Posterior vena cava (tissue), 2 donors: ENCODE measurements at regions not wholly inside any gene's neighbourhood (a gene's known extent, or its start where the extent isn't known, plus 50 kb on each side); places are given as distances from the start of the nearest gene placed in this dataset.
"Not testable (repeated sequence)": the region's sequence is repeated elsewhere in the genome, so short reads cannot be mapped to it uniquely, and the experiment has no call there.

ENCODE experiments used
- DNase-seq: peaks from one replicate; pipeline ENCODE4 v3.0.0-alpha.2; 2020; ENCODE audit warnings: low spot score
- intact Hi-C, 2 donors: fragments of 100-400 bp; cut with DNase I; formaldehyde crosslinking; loops; one replicate each; pipeline versions ENCODE4 v1.14.1 to v1.14.2; 2022 to 2023
- donor health status: DM: yes; HTN: yes; CAD: no.
- donor health status: DM: yes; HTN: yes; CAD: no.

DNA sequence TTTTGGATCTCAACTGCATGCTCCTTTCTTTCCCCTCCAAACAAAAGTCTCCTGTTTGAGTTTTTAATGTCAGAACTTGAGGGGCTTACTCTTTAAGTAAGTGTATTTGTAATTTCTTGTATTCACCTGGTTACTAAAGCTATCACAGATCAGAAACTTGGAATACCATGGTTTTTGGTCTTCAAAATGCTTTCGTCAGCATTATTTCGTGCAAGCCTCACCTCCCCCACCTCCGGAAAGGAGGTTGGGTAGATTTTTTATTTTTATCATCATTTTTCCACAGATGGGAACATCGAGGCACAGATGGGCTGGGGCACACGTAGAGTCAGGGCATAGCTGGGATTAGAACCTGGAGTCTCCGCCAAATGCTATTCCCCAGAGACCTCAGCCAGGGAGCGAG lies 100.7 kb downstream of the IER5 start:
- intact Hi-C loops: no loop called here
- no peak for DNase-seq

DNA sequence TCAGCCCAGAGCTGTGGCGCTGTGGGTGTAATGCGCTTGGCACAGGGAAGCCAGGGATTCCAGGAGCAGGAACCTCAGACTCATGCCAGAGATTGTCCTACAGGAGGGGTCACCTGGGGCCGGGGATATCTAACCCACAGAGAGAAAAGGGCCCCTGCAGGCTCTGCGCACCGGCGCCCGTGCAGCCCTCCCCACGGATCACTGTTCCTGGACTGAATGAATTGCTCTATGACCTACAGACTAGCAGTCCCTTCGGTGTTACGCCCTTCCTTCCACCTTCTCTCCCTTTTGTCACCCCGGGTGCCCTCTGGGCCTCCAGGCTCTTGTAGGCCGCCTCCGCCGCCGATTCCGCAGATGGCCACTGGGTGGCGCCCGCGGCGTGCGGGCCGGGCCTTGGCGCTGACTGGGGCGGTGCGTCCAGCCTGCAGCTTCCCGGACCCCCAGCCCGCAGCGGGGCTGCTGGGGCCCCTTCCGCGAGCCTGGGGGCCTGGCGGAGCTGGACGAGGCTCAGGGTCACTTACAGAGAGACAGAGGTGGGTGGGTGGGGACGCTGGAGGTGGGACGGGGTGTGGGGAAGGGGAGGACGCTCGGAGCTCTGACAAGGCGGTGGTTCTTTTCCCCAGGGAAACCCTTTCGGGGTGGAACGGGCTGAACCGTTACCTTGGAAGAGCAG lies 101.3 kb downstream of the IER5 start:
- intact Hi-C loops: loop anchor here (5.0 to 10.0 kb wide), 2 partner anchors 232 to 235 kb away; no protein-coding TSS in a partner anchor
- peak; percentile 90 for DNase-seq

DNA sequence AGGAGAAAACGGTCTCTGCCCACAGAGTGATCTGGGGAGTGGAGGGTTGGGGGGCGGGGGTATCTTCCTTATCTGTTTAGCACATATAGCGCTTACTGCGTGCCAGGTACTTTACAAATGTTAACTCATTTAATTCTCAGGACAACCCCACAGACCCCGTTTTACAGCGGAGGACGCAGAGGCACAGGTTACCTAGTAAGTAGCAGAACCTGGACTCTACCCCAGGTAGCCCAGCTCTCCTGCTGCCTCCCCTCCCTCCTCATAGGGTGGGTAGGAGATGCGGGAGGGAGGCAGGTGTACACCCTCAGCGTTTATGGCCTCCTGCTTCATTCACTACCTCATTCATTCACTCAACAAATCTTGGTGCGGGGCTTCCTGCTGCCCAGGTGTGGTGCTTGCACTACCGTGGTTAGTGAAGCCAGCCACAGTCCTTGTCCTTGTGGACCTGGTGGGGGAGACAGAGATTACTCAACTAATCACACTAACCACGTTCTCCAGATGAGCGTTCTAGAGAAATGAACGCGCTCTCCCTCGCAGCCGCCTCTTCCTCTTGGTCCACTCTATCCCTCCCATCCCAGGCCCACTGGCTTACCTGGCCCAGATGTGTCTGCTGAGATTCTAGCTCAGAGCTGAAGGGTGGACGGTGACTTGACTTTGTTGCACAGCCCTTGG lies 102.0 kb downstream of the IER5 start:
- intact Hi-C loops: loop anchor here (5.0 to 10.0 kb wide), 2 partner anchors 232 to 234 kb away; no protein-coding TSS in a partner anchor
- DNase-seq: no peak

DNA sequence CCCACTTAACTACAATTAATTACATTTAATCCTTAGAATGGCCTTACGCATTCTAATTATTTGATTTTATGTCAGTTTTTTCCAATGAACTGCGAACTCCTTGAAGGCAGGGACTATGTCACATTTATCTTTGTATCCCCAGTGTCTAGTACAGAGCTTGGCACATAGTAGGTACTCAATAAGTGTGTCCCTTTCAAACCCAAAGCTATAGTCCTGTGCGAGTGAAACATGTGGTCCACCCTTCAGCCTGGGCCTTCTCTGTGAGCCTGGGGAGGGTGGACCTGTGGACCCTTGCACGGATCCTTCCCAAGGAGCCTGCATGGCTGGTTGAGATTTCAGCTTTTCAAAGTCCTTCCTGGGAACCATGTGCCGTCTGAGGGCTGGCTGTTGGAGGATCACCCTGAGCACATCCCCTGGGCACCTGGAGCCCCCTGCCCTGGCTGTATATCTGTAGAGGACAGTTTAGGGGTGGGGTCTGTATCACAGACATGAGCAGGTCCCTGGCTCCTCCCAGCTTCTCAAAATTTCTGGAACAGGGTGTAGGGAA lies 103.1 kb downstream of the IER5 start:
- DNase-seq: no peak
- intact Hi-C loops: loop anchor here (5.0 to 10.0 kb wide), 2 partner anchors 231 to 233 kb away; no protein-coding TSS in a partner anchor

DNA sequence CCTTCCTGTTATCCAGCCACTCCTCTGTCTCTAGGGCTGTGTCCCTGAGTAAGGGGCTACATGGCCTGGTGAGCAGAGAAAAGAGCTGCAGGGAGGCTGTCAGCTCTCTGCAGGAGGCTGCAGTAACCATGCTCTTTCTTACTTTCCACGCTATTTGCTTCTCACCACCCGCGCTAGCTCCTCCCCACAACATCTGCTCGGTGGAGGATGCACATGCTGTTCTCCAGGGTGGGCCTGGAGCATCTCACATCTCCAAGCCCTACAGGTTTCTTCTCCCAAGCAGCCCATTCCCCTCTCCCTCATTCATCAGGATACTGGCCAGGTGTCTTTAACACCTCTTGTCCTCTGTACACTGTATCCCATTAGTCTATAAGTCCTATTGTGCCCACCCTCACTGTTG lies 103.8 kb downstream of the IER5 start:
- intact Hi-C loops: loop anchor here (5.0 to 10.0 kb wide), 2 partner anchors 230 to 232 kb away; no protein-coding TSS in a partner anchor
- DNase-seq: no peak

DNA sequence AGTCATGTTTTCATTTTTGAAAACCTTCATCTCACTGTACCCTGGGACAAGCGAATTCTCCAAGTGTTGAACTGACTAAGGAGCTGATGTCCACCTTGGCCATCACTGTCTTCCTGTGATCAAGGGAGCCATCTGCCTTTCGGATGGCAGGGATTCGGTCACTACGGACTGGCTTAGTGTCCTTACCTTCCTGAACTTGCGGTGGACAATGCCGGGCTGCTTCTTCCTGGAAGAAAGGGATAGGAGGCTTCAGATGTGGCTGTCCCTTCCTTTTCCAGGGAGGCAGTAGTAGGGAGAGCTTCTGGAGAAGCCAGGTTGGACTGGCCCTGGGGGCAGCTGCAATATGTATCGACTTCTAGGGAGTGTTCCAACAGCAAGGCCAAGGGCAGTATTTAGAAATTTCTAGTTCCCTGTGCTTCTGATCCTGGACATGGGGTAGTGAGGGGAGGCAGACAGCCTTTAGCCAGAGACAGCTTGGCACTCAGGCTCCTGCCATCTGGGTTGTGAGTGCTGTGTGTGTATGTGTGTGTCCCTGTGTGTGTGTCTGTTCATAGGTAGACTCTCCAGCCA lies 114.6 kb downstream of the IER5 start:
- no peak for DNase-seq
- intact Hi-C loops: loop anchor here in 1 of 2 donors (5.0 kb wide), 1 partner anchor 1511 kb away; no protein-coding TSS in a partner anchor

DNA sequence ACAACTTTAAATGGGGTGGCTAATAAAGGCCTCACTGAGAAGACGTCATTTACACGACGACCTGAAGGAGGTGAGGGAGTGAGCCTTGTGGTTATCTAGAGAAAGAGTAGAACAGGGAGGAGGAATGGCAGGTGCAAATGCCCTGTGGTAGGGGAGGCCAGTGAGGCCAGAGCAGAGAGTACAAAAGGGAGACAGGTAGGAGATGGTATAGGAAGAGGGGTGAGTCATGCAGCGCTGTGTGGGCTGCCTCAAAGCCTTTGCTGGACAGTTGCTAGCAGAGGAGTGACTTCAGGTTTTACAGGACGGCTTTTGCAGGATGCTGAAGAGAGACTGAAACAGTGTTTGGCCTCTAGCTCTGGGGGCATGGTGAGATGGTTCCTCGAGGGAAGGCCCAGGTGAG lies 116.0 kb downstream of the IER5 start:
- intact Hi-C loops: loop anchor here in 1 of 2 donors (5.0 kb wide), 1 partner anchor 1512 kb away; no protein-coding TSS in a partner anchor
- no peak for DNase-seq

DNA sequence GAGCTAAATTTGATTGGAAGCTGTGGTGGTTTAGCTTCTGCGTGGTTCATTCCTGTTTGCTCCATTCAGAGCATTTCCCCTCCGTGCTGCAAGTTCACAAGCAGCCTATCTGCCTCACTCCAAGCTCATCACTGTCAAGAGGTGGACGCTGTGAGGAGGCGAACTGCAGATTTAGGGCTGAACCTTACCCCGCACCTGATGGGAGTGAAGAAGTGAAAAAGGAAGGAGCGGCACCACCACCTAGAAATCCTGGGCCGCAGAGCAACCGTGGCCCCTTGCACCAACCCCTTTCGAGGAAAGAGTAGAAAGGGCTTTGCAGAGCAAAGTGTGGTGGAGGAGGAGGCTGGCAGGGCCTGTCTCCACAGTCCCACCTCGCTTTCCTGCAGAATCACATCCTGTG lies 117.4 kb downstream of the IER5 start:
- intact Hi-C loops: no loop called here
- DNase-seq: no peak

DNA sequence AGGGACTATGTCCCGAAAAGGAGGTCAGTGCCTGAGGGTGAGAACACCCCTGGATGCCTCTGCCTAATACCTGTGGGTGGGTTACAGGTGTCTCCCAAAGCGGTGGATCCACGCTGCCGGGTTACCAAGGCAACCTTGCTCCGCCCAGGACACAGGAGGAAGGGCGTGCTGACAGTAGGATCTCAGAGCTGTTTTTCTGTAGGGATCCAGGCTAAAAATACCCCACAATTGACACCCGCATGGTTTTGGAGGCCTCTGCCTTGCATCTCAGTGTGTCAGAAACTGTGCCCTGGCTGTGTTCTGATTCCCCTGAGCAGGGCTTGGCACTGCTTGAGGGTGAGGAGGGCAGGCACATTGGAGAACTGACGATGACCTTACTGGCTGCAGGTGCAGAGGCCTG lies 118.0 kb downstream of the IER5 start:
- intact Hi-C loops: no loop called here
- no peak for DNase-seq

DNA sequence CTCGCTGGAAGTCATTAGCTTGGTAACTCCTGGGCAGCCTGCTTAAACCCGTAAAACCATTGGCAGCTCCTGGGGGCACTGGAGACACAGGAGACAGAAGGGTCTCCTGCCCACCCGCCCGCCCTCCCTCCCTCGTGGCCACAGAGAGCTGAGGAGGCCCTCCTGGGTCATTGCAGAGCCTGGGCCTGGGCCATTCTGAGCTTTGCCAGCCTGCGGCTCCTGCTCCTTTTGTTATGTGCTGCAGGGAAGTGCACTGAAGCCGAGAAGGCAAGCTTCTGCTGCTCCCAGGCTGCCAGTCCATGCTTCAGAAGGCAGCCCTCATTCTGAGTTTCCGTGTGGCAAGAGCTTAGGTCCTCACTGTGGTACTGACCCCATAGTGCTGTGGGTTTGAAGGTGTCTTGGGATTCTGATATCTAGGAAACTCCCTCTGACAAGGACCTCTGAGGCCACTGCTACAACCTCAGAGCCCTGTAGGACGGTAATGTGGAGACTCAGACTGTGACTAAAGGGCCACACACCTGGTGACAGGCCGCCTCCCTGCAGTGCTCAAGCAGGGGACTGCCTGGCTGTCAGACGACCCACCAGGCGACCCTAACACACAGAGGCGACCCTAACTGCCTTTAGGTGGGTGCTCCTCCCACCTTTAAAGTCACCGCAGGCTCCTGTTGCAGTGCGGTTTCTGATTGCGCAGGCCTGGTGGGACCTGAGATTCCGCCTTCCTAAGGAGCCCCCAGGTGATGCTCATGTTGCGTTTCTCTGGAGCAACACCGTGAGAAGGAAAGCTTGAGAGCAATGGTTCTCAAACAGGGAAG lies 118.7 kb downstream of the IER5 start:
- intact Hi-C loops: no loop called here
- no peak for DNase-seq

DNA sequence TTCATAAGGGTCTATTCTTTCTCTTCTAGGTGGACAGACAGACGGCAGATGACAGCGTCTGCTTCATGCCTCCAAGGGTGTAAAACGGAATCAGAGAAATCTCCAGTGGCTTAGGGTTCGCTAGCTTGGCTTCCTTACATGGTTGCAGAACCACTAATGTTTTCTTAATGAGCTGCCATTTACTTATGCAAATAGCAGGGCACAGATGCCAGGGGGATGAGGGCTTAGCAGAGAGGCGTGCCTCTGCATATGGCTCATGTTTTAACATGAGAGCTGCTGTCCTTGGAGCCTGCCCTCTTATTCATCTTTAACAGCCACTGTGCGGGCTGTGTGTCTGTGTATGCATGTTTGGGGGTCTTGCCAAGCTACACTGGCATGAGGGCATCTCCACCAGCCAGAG lies 119.6 kb downstream of the IER5 start:
- intact Hi-C loops: no loop called here
- DNase-seq: no peak

DNA sequence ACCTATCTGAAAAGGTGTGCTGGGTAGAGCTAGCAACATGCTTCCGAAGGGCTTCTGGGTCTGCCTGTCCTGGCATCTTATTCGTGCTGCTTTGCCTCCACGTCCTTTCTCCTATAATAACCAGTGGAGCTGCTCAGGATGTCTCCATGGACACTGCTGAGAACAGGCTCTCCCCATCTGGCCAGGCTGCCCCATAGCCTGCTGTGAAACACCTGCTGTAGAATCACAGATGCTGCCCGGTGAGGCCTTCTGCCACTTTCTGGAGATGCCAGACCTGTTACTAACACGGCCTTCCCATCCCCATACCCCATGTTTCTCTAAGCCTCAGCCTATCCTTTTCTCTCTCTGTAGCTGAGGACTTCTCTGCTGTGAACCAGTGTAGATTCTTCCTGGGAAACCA lies 120.5 kb downstream of the IER5 start:
- intact Hi-C loops: no loop called here
- no peak for DNase-seq

DNA sequence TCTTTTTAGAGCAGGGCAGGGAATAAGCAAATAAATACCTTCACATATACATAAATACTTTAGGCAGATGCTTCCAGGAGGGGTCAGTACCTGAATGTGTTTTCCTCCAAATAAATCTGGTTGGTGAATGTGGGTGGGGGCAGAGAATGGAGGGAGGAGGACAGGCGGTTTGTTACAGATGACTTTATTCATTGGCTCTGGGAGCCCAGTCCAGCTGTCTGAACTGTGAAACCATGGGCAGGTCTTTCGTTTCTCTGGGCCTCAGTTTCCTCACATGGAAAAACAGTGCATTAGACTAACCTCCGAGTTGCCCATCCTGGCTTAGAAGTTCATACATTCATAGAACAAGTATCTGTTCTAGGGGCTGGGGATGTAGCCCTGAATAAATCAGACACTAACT lies 124.6 kb downstream of the IER5 start:
- DNase-seq: no peak
- intact Hi-C loops: no loop called here

DNA sequence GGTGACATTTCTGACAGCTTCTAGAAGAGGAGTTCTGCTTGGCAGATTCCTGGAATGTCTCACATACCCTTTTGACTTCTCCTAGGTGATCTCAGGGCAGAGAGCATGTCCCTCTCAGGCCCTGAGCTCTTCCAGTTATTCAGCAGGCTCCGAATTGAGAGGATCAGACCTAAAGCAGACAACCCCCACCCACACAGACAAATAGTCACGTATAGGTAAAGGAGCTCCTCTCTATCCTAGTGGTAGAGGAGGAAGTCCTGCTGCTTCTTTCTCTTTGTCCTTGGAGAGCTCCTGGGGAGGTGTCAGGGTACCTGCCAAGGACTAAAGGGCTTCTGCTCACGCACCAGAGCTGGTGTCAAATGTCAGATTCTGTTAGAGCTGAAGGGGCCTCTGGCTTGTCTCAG lies 128.1 kb downstream of the IER5 start:
- DNase-seq: no peak
- intact Hi-C loops: no loop called here

DNA sequence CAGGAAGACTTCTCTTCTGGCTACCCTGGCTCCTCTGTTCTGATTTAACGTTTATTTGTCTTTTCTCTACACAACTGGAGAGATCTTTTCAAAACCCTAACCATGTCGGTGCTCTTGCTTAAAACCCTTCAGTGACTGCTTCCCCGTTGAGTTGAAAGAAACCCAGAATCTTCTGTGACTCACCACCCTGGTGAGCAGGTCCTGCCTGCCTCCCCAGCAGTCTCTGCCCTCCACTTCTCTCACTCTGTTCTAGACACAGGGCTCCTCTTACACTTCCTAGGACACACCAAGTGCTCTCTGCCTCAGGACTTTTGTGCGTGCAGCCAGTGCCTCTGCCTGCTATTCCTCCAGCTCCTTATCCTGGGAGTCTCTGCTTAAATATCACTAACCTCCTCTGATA lies 131.4 kb downstream of the IER5 start:
- intact Hi-C loops: no loop called here
- no peak for DNase-seq

DNA sequence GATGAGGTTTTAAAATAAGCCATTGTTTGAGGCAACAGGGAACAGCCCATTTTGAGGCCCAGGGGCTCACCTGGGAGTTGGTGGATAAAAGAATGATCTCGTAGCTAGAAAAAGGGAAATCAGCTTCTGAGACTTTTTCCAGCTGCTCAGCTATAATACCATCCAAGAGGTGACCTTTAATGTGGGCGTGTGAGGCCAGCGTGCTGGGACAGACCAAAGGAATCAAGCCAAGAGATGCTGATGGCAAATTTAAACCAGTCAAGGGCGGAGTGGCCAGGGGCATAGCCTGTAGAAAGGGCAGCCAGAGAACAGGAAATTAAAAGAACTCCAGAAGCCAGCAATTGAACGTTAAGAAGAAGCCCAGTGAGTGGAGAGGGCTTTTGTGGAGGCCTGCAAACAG lies 132.6 kb downstream of the IER5 start:
- intact Hi-C loops: no loop called here
- no peak for DNase-seq

DNA sequence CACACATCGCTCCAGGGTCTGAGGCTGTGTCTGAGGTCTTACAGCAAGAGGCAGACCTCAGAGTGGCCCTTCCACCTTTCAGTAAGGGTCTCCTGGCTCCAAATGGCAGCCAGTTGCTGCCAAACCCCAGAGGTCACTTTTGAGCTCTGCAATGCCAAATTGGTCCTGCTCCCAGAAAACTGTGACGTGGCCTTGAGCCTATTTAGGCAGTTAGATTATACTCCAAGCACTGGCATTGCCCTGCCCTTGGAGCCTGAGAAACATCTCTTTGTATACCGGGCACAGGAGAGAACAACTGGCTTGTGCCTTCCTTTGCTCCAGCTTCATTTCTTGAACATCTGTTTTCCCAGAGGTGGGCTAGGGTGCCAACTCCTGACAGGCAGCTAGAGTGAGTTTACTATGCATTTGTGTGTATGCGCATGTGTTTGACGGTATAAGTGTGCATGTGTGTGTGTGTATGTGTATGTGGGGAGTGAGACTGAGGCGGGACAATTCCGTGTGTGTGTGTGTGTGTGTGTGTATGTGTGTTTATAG lies 134.5 kb downstream of the IER5 start:
- intact Hi-C loops: no loop called here

DNA sequence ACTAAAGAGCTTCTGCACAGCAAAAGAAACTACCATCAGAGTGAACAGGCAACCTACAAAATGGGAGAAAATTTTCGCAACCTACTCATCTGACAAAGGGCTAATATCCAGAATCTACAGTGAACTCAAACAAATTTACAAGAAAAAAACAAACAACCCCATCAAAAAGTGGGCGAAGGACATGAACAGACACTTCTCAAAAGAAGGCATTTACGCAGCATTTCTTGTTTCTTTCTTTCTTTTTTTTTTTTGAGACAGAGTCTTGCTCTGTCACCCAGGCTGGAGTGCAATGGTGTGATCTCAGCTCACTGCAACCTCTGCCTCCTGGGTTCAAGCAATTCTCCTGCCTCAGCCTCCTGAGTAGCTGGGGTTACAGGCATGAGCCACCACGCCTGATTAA lies 138.2 kb downstream of the IER5 start:
- DNase-seq, intact Hi-C loops: not testable (repeated sequence)

More for the DNA sequence above, 134.5 kb downstream of the IER5 start:
- no peak for DNase-seq

DNA sequence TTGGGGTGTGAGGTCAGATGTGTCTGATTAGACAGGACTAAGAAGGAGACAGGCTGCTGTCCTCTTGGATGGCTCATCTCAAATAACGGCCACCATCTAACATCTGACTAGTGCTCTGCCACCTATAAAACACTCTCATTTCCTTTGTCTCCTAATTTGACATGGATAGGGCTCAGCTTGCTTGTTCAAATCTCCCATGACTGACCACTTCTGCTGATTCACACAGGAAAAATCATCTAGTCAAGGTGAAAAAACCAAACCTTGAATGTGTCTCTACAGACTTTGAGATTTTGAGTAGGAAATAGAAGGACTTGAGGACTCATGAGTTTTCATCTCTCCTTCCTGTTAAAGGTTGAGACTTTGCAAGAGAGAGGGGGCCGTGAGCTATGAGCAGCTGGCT lies 150.6 kb downstream of the IER5 start:
- no peak for DNase-seq
- intact Hi-C loops: no loop called here
